ENCODE measurements at regions not wholly inside any gene's neighbourhood (a gene's known extent, or its start where the extent isn't known, plus 50 kb on each side); places are given as distances from the start of the nearest gene placed in this dataset.

DNA sequence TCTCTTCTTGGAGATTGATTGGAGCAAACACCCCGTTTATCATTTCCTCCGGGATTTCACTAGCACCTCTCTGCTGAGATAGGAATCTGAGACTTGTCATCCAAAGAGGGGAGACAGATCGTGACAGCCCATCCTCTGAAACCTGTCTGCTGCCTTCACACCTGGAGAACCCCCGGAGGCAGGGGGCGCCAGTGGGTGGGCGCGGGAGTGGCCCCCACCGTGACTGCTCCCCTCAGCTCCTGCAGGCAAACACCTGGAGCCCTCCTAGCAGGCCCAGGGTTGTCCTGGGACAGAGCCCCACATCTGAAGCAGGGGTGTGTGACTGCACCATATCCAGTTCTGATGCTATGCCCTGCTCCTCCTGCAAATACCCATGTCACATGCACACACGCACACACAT is 209.5 kb upstream of the POU3F1 start:
- TF ChIP-seq, protein P1, sequence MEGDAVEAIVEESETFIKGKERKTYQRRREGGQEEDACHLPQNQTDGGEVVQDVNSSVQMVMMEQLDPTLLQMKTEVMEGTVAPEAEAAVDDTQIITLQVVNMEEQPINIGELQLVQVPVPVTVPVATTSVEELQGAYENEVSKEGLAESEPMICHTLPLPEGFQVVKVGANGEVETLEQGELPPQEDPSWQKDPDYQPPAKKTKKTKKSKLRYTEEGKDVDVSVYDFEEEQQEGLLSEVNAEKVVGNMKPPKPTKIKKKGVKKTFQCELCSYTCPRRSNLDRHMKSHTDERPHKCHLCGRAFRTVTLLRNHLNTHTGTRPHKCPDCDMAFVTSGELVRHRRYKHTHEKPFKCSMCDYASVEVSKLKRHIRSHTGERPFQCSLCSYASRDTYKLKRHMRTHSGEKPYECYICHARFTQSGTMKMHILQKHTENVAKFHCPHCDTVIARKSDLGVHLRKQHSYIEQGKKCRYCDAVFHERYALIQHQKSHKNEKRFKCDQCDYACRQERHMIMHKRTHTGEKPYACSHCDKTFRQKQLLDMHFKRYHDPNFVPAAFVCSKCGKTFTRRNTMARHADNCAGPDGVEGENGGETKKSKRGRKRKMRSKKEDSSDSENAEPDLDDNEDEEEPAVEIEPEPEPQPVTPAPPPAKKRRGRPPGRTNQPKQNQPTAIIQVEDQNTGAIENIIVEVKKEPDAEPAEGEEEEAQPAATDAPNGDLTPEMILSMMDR (IDR thresholded peaks at IDR 0.05), result no peak
- TF ChIP-seq POLR2A (IDR thresholded peaks at IDR 0.05) (no peak), EP300 (IDR thresholded peaks at IDR 0.05) (no peak)
